ENCODE measurements at regions not wholly inside any gene's neighbourhood (a gene's known extent, or its start where the extent isn't known, plus 50 kb on each side); places are given as distances from the start of the nearest gene placed in this dataset.

- H4K91ac ChIP-seq (ENCODE audit: low read depth, low read length, poor library complexity) = peak overlapping the region; percentile 79
- no peaks in the 10 kb centered on the region for H3K79me1 ChIP-seq (ENCODE audit: low read depth, low read length)
- peak overlapping the region; percentile 5 for H2BK5ac ChIP-seq (ENCODE audit: low read length)
- H2BK120ac ChIP-seq (ENCODE audit: low read depth, low read length) = peak overlapping the region; percentile 41
- peak overlapping the region; percentile 12 for H3K23ac ChIP-seq (ENCODE audit: low read depth, low read length, poor library complexity)
- H3K14ac ChIP-seq (ENCODE audit: low read length) = no peak overlapping the region
- DNase-seq (ENCODE audit: low spot score) = peak; percentile 33
- H3K4me2 ChIP-seq (ENCODE audit: insufficient read depth, low read length, poor library complexity, severe bottlenecking) = no peak overlapping the region
- no peak overlapping the region for H3K9ac ChIP-seq (ENCODE audit: low read depth, low read length, poor library complexity)
- H3K4me3 ChIP-seq (ENCODE audit: low read length in 2 of 2) = no peak overlapping the region
- H2BK12ac ChIP-seq (ENCODE audit: low read length) = no peak overlapping the region
- peaks cover 2 to 6% of the 10 kb centered on the region in 2 donors for H3K9me3 ChIP-seq (replicated peaks in 1 of 2; ENCODE audit: control insufficient read depth in 2 of 2, insufficient read depth in 1 of 2, low read depth in 1 of 2, low read length in 2 of 2)
- peak overlapping the region; percentile 60 for H3K4ac ChIP-seq (ENCODE audit: low read length)
- no CpG with 5 or more reads among the region's 10 CpGs for WGBS, 2 donors (ENCODE audit: extremely low coverage in 2 of 2, insufficient read length in 2 of 2, insufficient replicate concordance in 1 of 2)
- peak overlapping the region; percentile 72 for H2AK5ac ChIP-seq (ENCODE audit: low read depth, low read length)
- H3K36me3 ChIP-seq (replicated peaks in 1 of 2; ENCODE audit: control insufficient read depth in 2 of 2, insufficient read depth in 2 of 2, low read length in 2 of 2) = no peaks in the 10 kb centered on the region
- peak overlapping the region; percentile 60 for H2AFZ ChIP-seq (ENCODE audit: low read length)
- peak overlapping the region; percentile 47 for H2BK15ac ChIP-seq (ENCODE audit: low read length)
- peak overlapping the region; percentile 33 for H3K27ac ChIP-seq (replicated peaks; ENCODE audit: low read length)
- H3K27me3 ChIP-seq (ENCODE audit: control insufficient read depth in 3 of 3, insufficient read depth in 3 of 3, low read depth in 1 of 3, low read length in 3 of 3) = no peaks in the 10 kb centered on the region
- peak overlapping the region; percentile 94 for H3K18ac ChIP-seq (ENCODE audit: low read length)
- peak overlapping the region; percentile 83 for H4K8ac ChIP-seq (ENCODE audit: low read depth, low read length)
- H3K4me1 ChIP-seq (ENCODE audit: control insufficient read depth in 2 of 2, insufficient read depth in 1 of 2, low read depth in 1 of 2, low read length in 2 of 2) = peaks cover 22 to 25% of the 10 kb centered on the region in 2 donors
Measured at GRCh38 chr1:94622757-94623156, 81.2 kb upstream of the F3 start.

GRCh38 chr1:94621802-94622201, 80.2 kb upstream of the F3 start:
- H3K79me1 ChIP-seq (ENCODE audit: low read depth, low read length) = no peaks in the 10 kb centered on the region
- DNase-seq (ENCODE audit: low spot score) = no peak
- H3K23ac ChIP-seq (ENCODE audit: low read depth, low read length, poor library complexity) = no peak overlapping the region

GRCh38 chr1:94621395-94621794, 79.8 kb upstream of the F3 start:
- Histone ChIP-seq H3K18ac (ENCODE audit: low read length) (peak overlapping the region; percentile 15), H3K23ac (ENCODE audit: low read depth, low read length, poor library complexity) (no peak overlapping the region), H2AFZ (ENCODE audit: low read length) (peak overlapping the region; percentile 7), H3K27me3 (ENCODE audit: control insufficient read depth in 3 of 3, insufficient read depth in 3 of 3, low read depth in 1 of 3, low read length in 3 of 3) (no peaks in the 10 kb centered on the region), H3K79me1 (ENCODE audit: low read depth, low read length) (no peaks in the 10 kb centered on the region), H2BK12ac (ENCODE audit: low read length) (peak overlapping the region; percentile 69), H3K4me1 (ENCODE audit: control insufficient read depth in 2 of 2, insufficient read depth in 1 of 2, low read depth in 1 of 2, low read length in 2 of 2) (peaks cover 23 to 34% of the 10 kb centered on the region in 2 donors), H2AK5ac (ENCODE audit: low read depth, low read length) (peak overlapping the region; percentile 58), H2BK15ac (ENCODE audit: low read length) (peak overlapping the region; percentile 23), H3K36me3 (replicated peaks in 1 of 2; ENCODE audit: control insufficient read depth in 2 of 2, insufficient read depth in 2 of 2, low read length in 2 of 2) (no peaks in the 10 kb centered on the region), H2BK120ac (ENCODE audit: low read depth, low read length) (no peak overlapping the region), H3K9ac (ENCODE audit: low read depth, low read length, poor library complexity) (no peak overlapping the region), H4K91ac (ENCODE audit: low read depth, low read length, poor library complexity) (no peak overlapping the region), H2BK5ac (ENCODE audit: low read length) (no peak overlapping the region), H3K4ac (ENCODE audit: low read length) (no peak overlapping the region), H3K14ac (ENCODE audit: low read length) (no peak overlapping the region), H3K27ac (replicated peaks; ENCODE audit: low read length) (no peak overlapping the region), H3K9me3 (replicated peaks in 1 of 2; ENCODE audit: control insufficient read depth in 2 of 2, insufficient read depth in 1 of 2, low read depth in 1 of 2, low read length in 2 of 2) (peaks cover 2 to 6% of the 10 kb centered on the region in 2 donors), H3K4me3 (ENCODE audit: low read length in 2 of 2) (no peak overlapping the region), H4K8ac (ENCODE audit: low read depth, low read length) (no peak overlapping the region), H3K4me2 (ENCODE audit: insufficient read depth, low read length, poor library complexity, severe bottlenecking) (no peak overlapping the region)
- no CpG with 5 or more reads among the region's 3 CpGs for WGBS, 2 donors (ENCODE audit: extremely low coverage in 2 of 2, insufficient read length in 2 of 2, insufficient replicate concordance in 1 of 2)
- no peak for DNase-seq (ENCODE audit: low spot score)

More at GRCh38 chr1:94621802-94622201, 80.2 kb upstream of the F3 start:
- H3K4me2 ChIP-seq (ENCODE audit: insufficient read depth, low read length, poor library complexity, severe bottlenecking) = no peak overlapping the region
- no peak overlapping the region for H2BK120ac ChIP-seq (ENCODE audit: low read depth, low read length)
- no peak overlapping the region for H3K14ac ChIP-seq (ENCODE audit: low read length)
- no peaks in the 10 kb centered on the region for H3K36me3 ChIP-seq (replicated peaks in 1 of 2; ENCODE audit: control insufficient read depth in 2 of 2, insufficient read depth in 2 of 2, low read length in 2 of 2)
- H3K4me1 ChIP-seq (ENCODE audit: control insufficient read depth in 2 of 2, insufficient read depth in 1 of 2, low read depth in 1 of 2, low read length in 2 of 2) = peaks cover 22 to 31% of the 10 kb centered on the region in 2 donors
- H3K4me3 ChIP-seq (ENCODE audit: low read length in 2 of 2) = no peak overlapping the region
- H3K27ac ChIP-seq (replicated peaks; ENCODE audit: low read length) = no peak overlapping the region
- no peaks in the 10 kb centered on the region for H3K27me3 ChIP-seq (ENCODE audit: control insufficient read depth in 3 of 3, insufficient read depth in 3 of 3, low read depth in 1 of 3, low read length in 3 of 3)
- H2BK5ac ChIP-seq (ENCODE audit: low read length) = no peak overlapping the region
- no peak overlapping the region for H2BK15ac ChIP-seq (ENCODE audit: low read length)
- H3K9me3 ChIP-seq (replicated peaks in 1 of 2; ENCODE audit: control insufficient read depth in 2 of 2, insufficient read depth in 1 of 2, low read depth in 1 of 2, low read length in 2 of 2) = peaks cover 2 to 6% of the 10 kb centered on the region in 2 donors
- peak overlapping the region; percentile 48 for H2AK5ac ChIP-seq (ENCODE audit: low read depth, low read length)
- peak overlapping the region; percentile 60 for H2AFZ ChIP-seq (ENCODE audit: low read length)
- no peak overlapping the region for H4K8ac ChIP-seq (ENCODE audit: low read depth, low read length)
- H3K4ac ChIP-seq (ENCODE audit: low read length) = no peak overlapping the region
- H4K91ac ChIP-seq (ENCODE audit: low read depth, low read length, poor library complexity) = no peak overlapping the region
- H2BK12ac ChIP-seq (ENCODE audit: low read length) = no peak overlapping the region
- H3K9ac ChIP-seq (ENCODE audit: low read depth, low read length, poor library complexity) = no peak overlapping the region
- no peak overlapping the region for H3K18ac ChIP-seq (ENCODE audit: low read length)

GRCh38 chr1:94620345-94621031, 78.9 kb upstream of the F3 start:
- H3K9me3 ChIP-seq (replicated peaks in 1 of 2; ENCODE audit: control insufficient read depth in 2 of 2, insufficient read depth in 1 of 2, low read depth in 1 of 2, low read length in 2 of 2) = peaks cover 2 to 6% of the 10 kb centered on the region in 2 donors
- no peak overlapping the region for H3K23ac ChIP-seq (ENCODE audit: low read depth, low read length, poor library complexity)
- H2BK12ac ChIP-seq (ENCODE audit: low read length) = no peak overlapping the region
- no peak overlapping the region for H3K9ac ChIP-seq (ENCODE audit: low read depth, low read length, poor library complexity)
- H3K4me3 ChIP-seq (ENCODE audit: low read length in 2 of 2) = no peak overlapping the region
- no peak overlapping the region for H4K91ac ChIP-seq (ENCODE audit: low read depth, low read length, poor library complexity)
- H2AFZ ChIP-seq (ENCODE audit: low read length) = no peak overlapping the region
- no peak overlapping the region for H2BK120ac ChIP-seq (ENCODE audit: low read depth, low read length)
- no peak overlapping the region for H3K14ac ChIP-seq (ENCODE audit: low read length)
- H3K36me3 ChIP-seq (replicated peaks in 1 of 2; ENCODE audit: control insufficient read depth in 2 of 2, insufficient read depth in 2 of 2, low read length in 2 of 2) = no peaks in the 10 kb centered on the region
- H3K4ac ChIP-seq (ENCODE audit: low read length) = no peak overlapping the region
- no CpG with 5 or more reads among the region's 10 CpGs for WGBS, 2 donors (ENCODE audit: extremely low coverage in 2 of 2, insufficient read length in 2 of 2, insufficient replicate concordance in 1 of 2)
- H2BK15ac ChIP-seq (ENCODE audit: low read length) = peak overlapping the region; percentile 1
- DNase-seq (ENCODE audit: low spot score) = no peak
- no peaks in the 10 kb centered on the region for H3K79me1 ChIP-seq (ENCODE audit: low read depth, low read length)
- H3K27ac ChIP-seq (replicated peaks; ENCODE audit: low read length) = no peak overlapping the region
- H4K8ac ChIP-seq (ENCODE audit: low read depth, low read length) = no peak overlapping the region
- no peak overlapping the region for H2AK5ac ChIP-seq (ENCODE audit: low read depth, low read length)
- H3K18ac ChIP-seq (ENCODE audit: low read length) = no peak overlapping the region
- no peak overlapping the region for H2BK5ac ChIP-seq (ENCODE audit: low read length)
- H3K27me3 ChIP-seq (ENCODE audit: control insufficient read depth in 3 of 3, insufficient read depth in 3 of 3, low read depth in 1 of 3, low read length in 3 of 3) = no peaks in the 10 kb centered on the region
- no peak overlapping the region for H3K4me2 ChIP-seq (ENCODE audit: insufficient read depth, low read length, poor library complexity, severe bottlenecking)
- peaks cover 23 to 34% of the 10 kb centered on the region in 2 donors for H3K4me1 ChIP-seq (ENCODE audit: control insufficient read depth in 2 of 2, insufficient read depth in 1 of 2, low read depth in 1 of 2, low read length in 2 of 2)

Data from neuronal stem cell (in vitro differentiated cells).